ENCODE measurements at regions not wholly inside any gene's neighbourhood (a gene's known extent, or its start where the extent isn't known, plus 50 kb on each side); places are given as distances from the start of the nearest gene placed in this dataset.

GRCh38 chr6:43875849-43876572 lies 106.0 kb downstream of the VEGFA start:
- no peaks in the 10 kb centered on the region for H3K27me3 ChIP-seq
- H4K20me1 ChIP-seq (ENCODE audit: insufficient read depth, poor library complexity, severe bottlenecking) = no peaks in the 10 kb centered on the region
- H2AFZ ChIP-seq = no peak overlapping the region
- no peaks in the 10 kb centered on the region for H3K9me2 ChIP-seq (replicated peaks; ENCODE audit: insufficient read depth)
- no peak overlapping the region for H3K4me3 ChIP-seq
- no peaks in the 10 kb centered on the region for H3K9me3 ChIP-seq (ENCODE audit: low read depth)
- H3K4me2 ChIP-seq = no peak overlapping the region
- H3K4me1 ChIP-seq (ENCODE audit: insufficient read depth) = peaks cover 12% of the 10 kb centered on the region
- H3K27ac ChIP-seq = no peak overlapping the region
- no peak for DNase-seq (ENCODE audit: low spot score)
- WGBS (ENCODE audit: low lambda C conversion rate, missing lambda C conversion rate) = 92% methylated on average over 9 of the region's 14 CpGs
- H3K36me3 ChIP-seq (replicated peaks; ENCODE audit: insufficient read depth, low read depth) = no peaks in the 10 kb centered on the region
- TF ChIP-seq CTCF (IDR thresholded peaks at IDR 0.05; ENCODE audit: poor library complexity) = no peak
- TF ChIP-seq EZH2 (IDR thresholded peaks at IDR 0.05; ENCODE audit: borderline replicate concordance) = no peak
- no peak for TF ChIP-seq EZH2phosphoT487 (IDR thresholded peaks at IDR 0.05; ENCODE audit: low read depth, severe bottlenecking, unreplicated experiment)
- H3K79me2 ChIP-seq = no peaks in the 10 kb centered on the region

GRCh38 chr6:43874814-43875590 lies 105.0 kb downstream of the VEGFA start:
- no peaks in the 10 kb centered on the region for H3K9me3 ChIP-seq (ENCODE audit: low read depth)
- peak overlapping the region; percentile 57 for H3K27ac ChIP-seq
- no peak overlapping the region for H3K4me3 ChIP-seq
- no peak overlapping the region for H2AFZ ChIP-seq
- H3K4me2 ChIP-seq = no peak overlapping the region
- no peaks in the 10 kb centered on the region for H3K9me2 ChIP-seq (replicated peaks; ENCODE audit: insufficient read depth)
- WGBS (ENCODE audit: low lambda C conversion rate, missing lambda C conversion rate) = 85% methylated on average over 4 of the region's 4 CpGs
- TF ChIP-seq CTCF (IDR thresholded peaks at IDR 0.05; ENCODE audit: poor library complexity) (no peak), EZH2 (IDR thresholded peaks at IDR 0.05; ENCODE audit: borderline replicate concordance) (no peak), EZH2phosphoT487 (IDR thresholded peaks at IDR 0.05; ENCODE audit: low read depth, severe bottlenecking, unreplicated experiment) (no peak)
- peaks cover 12% of the 10 kb centered on the region for H3K4me1 ChIP-seq (ENCODE audit: insufficient read depth)
- H3K27me3 ChIP-seq = no peaks in the 10 kb centered on the region
- no peaks in the 10 kb centered on the region for H3K79me2 ChIP-seq
- no peaks in the 10 kb centered on the region for H3K36me3 ChIP-seq (replicated peaks; ENCODE audit: insufficient read depth, low read depth)
- DNase-seq (ENCODE audit: low spot score) = no peak
- H4K20me1 ChIP-seq (ENCODE audit: insufficient read depth, poor library complexity, severe bottlenecking) = no peaks in the 10 kb centered on the region

GRCh38 chr6:43873806-43874714 lies 104.0 kb downstream of the VEGFA start:
- Histone ChIP-seq H3K79me2 (no peaks in the 10 kb centered on the region), H3K4me3 (no peak overlapping the region), H3K4me1 (ENCODE audit: insufficient read depth) (peaks cover 12% of the 10 kb centered on the region), H3K36me3 (replicated peaks; ENCODE audit: insufficient read depth, low read depth) (no peaks in the 10 kb centered on the region), H3K27ac (peak overlapping the region; percentile 57), H3K27me3 (no peaks in the 10 kb centered on the region), H4K20me1 (ENCODE audit: insufficient read depth, poor library complexity, severe bottlenecking) (no peaks in the 10 kb centered on the region), H3K4me2 (no peak overlapping the region), H2AFZ (no peak overlapping the region), H3K9me3 (ENCODE audit: low read depth) (no peaks in the 10 kb centered on the region), H3K9me2 (replicated peaks; ENCODE audit: insufficient read depth) (no peaks in the 10 kb centered on the region)
- peak; percentile 65 for DNase-seq (ENCODE audit: low spot score)
- TF ChIP-seq EZH2 (IDR thresholded peaks at IDR 0.05; ENCODE audit: borderline replicate concordance) = no peak
- TF ChIP-seq CTCF (IDR thresholded peaks at IDR 0.05; ENCODE audit: poor library complexity) = no peak
- TF ChIP-seq EZH2phosphoT487 (IDR thresholded peaks at IDR 0.05; ENCODE audit: low read depth, severe bottlenecking, unreplicated experiment) = no peak
- WGBS (ENCODE audit: low lambda C conversion rate, missing lambda C conversion rate) = 76% methylated on average over 3 of the region's 3 CpGs

Measured in hepatocyte (in vitro differentiated cells).